Natural killer cell (primary cell): ENCODE measurements at regions not wholly inside any gene's neighbourhood (a gene's known extent, or its start where the extent isn't known, plus 50 kb on each side); places are given as distances from the start of the nearest gene placed in this dataset.
A peak's percentile ranks its signal among the peaks of the same experiment; 100 is the strongest.

Source experiments
- ATAC-seq, 3 donors: fragments of 150-1000 bp in 2 of 3; fragments of 200-7000 bp in 1 of 3; cut with Tn5 transposase; 1 replicate in 1 of 3; 2 replicates in 2 of 3; pipeline ENCODE4 v1.10.0; 2021; ENCODE audit warnings: mild to moderate bottlenecking in 2 of 3, moderate library complexity in 2 of 3
- DNase-seq, 2 donors: peaks; one replicate each; pipeline versions ENCODE4 v3.0.0 to v3.0.0-alpha.2; 2013 to 2021; ENCODE audit warnings: mixed read lengths in 1 of 2
- H3K27ac ChIP-seq: one replicate; pipeline ENCODE4 v1.5.1; 2013; ENCODE audit warnings: mild to moderate bottlenecking, low read length
- H3K27me3 ChIP-seq: one replicate; pipeline ENCODE4 v1.6.1; 2013; ENCODE audit warnings: low read length; ENCODE audit not compliant: control insufficient read depth, insufficient read depth
- H3K36me3 ChIP-seq: one replicate; pipeline ENCODE4 v1.6.1; 2013; ENCODE audit warnings: low read length; ENCODE audit not compliant: control insufficient read depth, insufficient read depth
- H3K4me1 ChIP-seq: one replicate; pipeline ENCODE4 v1.6.1; 2013; ENCODE audit warnings: low read length; ENCODE audit not compliant: control insufficient read depth, insufficient read depth
- H3K4me3 ChIP-seq: one replicate; pipeline ENCODE4 v1.5.1; 2013; ENCODE audit warnings: low read length
- H3K9me3 ChIP-seq: one replicate; pipeline ENCODE4 v1.6.1; 2013; ENCODE audit warnings: low read length; ENCODE audit not compliant: control insufficient read depth, insufficient read depth
- H3K27ac Mint-ChIP-seq, 2 donors: one replicate each; pipeline ENCODE4 v1.8.0; 2022; ENCODE audit warnings: mild to moderate bottlenecking in 2 of 2, mixed read lengths in 2 of 2, moderate library complexity in 1 of 2
- H3K27me3 Mint-ChIP-seq, 2 donors: one replicate each; pipeline ENCODE4 v1.8.0; 2022; ENCODE audit warnings: low read depth in 2 of 2, mixed read lengths in 2 of 2
- H3K36me3 Mint-ChIP-seq: one replicate; pipeline ENCODE4 v1.8.0; 2022; ENCODE audit warnings: mixed read lengths
- H3K4me1 Mint-ChIP-seq, 2 donors: one replicate each; pipeline ENCODE4 v1.8.0; 2022; ENCODE audit warnings: mixed read lengths in 2 of 2
- H3K4me3 Mint-ChIP-seq: one replicate; pipeline ENCODE4 v1.8.0; 2022; ENCODE audit warnings: mild to moderate bottlenecking, moderate library complexity, mixed read lengths
- H3K9me3 Mint-ChIP-seq, 2 donors: one replicate each; pipeline ENCODE4 v1.8.0; 2022; ENCODE audit warnings: mixed read lengths in 2 of 2
- CTCF ChIP-seq: fragments of 200-600 bp; IDR thresholded peaks from one replicate; pipeline ENCODE4 v1.8.0; 2022; ENCODE audit warnings: antibody characterized with exemption
- WGBS: methylation state at CpG from one replicate; pipeline ENCODE4 v1.1.7; 2013; ENCODE audit warnings: missing lambda C conversion rate; ENCODE audit not compliant: insufficient coverage; 5-methylcytosine and 5-hydroxymethylcytosine counted together
- intact Hi-C: fragments of 100-400 bp; cut with micrococcal nuclease; formaldehyde crosslinking; loops from one replicate; pipeline ENCODE4 v1.14.2; 2022

DNA sequence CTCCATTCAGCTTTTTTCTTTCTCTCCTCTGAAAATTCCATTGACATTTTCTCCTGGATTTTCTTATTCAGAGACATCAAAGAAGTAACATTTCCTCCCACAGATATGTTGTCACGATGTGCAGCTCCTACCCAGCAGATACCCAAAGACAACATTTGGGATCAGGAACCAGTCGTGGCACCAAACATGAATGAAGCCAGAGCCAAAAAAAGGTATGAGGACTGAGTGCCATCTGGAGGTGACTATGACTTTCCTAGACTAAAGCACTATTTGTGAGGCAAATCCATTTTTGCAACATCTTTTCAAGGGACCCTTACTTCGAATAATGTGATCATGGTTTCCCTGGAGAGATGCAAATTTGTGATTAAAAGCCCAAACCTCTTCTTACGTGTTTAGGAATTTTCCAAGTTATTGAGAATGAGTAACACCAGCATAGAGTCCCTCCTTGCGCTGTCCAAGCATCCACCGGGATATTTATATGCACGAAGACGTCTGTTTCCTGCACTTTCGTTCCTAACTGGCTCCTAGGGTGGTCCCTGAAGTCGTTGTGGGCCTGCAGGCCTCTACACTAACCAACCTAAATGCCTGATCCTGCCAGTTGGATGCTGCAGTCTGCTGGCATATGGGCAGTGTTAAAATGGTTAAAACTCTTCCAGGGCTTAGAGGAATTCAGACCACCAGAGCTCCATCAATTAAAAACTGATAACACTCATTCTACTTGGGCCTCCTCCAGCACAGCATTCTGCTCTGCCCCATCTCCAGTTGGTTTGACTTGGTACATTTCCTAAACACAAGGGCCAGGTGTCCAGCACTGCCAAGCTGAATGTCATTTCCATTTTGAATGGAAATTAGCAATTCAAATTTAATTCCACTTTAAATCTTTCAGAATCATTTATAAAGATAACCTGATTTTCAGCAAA lies 256.6 kb downstream of the C6orf118 start:
- TF ChIP-seq CTCF, result no peak
- intact Hi-C loops, result no loop called here
- no peak for DNase-seq
- ATAC-seq, result no peak
- Histone ChIP-seq H3K4me1 (no peaks in the 10 kb centered on the region), H3K4me3 (no peak overlapping the region), H3K27ac (no peak overlapping the region), H3K9me3 (peaks cover 9% of the 10 kb centered on the region), H3K36me3 (no peaks in the 10 kb centered on the region), H3K27me3 (no peaks in the 10 kb centered on the region)
- no peaks in the 10 kb centered on the region for H3K27me3 Mint-ChIP-seq
- H3K27ac Mint-ChIP-seq, result no peak overlapping the region
- H3K4me3 Mint-ChIP-seq, result no peak overlapping the region
- WGBS, result 75% methylated on average over 10 of the region's 10 CpGs
- H3K4me1 Mint-ChIP-seq, result no peaks in the 10 kb centered on the region
- peaks cover 14% of the 10 kb centered on the region for H3K36me3 Mint-ChIP-seq
- peaks cover 13 to 21% of the 10 kb centered on the region in 2 donors for H3K9me3 Mint-ChIP-seq

DNA sequence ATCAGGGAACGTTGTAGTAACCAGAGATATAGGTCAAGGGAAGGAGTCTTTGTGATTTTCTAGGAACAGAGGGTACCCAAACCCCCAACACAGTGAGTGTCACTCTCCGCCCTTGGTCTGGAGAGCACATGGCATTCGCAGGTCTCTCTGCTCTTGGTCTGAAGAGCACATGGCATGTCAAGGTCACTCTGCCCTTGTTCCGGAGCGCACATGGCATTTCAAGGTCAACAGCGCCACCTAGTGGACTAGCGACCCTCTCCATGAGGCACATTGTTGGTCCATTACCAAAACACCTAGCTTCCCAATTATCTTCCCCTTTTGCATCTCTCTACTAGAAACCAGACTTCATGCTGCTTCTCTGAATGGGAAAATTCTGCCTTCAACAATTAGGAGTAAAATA lies 260.0 kb downstream of the C6orf118 start:
- Mint-ChIP-seq H3K4me1 (no peaks in the 10 kb centered on the region), H3K9me3 (peaks cover 7 to 25% of the 10 kb centered on the region in 2 donors), H3K27ac (no peak overlapping the region), H3K36me3 (peaks cover 10% of the 10 kb centered on the region), H3K4me3 (no peak overlapping the region), H3K27me3 (no peaks in the 10 kb centered on the region)
- ATAC-seq, result no peak
- Histone ChIP-seq H3K4me3 (no peak overlapping the region), H3K27me3 (no peaks in the 10 kb centered on the region), H3K9me3 (peaks cover 9% of the 10 kb centered on the region), H3K27ac (no peak overlapping the region), H3K36me3 (no peaks in the 10 kb centered on the region), H3K4me1 (no peaks in the 10 kb centered on the region)
- DNase-seq, result peak in 1 of 2 donors; percentile 7
- intact Hi-C loops, result no loop called here
- WGBS, result 43% methylated on average over 6 of the region's 7 CpGs
- no peak for TF ChIP-seq CTCF

- no peaks in the 10 kb centered on the region for H3K36me3 ChIP-seq
- intact Hi-C loops, result no loop called here
- H3K4me1 ChIP-seq, result no peaks in the 10 kb centered on the region
- Mint-ChIP-seq H3K27me3 (no peaks in the 10 kb centered on the region), H3K4me3 (no peak overlapping the region), H3K27ac (no peak overlapping the region), H3K36me3 (peaks cover 10% of the 10 kb centered on the region), H3K4me1 (no peaks in the 10 kb centered on the region), H3K9me3 (peaks cover 10 to 28% of the 10 kb centered on the region in 2 donors)
- no peak for DNase-seq
- no peak overlapping the region for H3K27ac ChIP-seq
- ATAC-seq, result no peak
- no peak overlapping the region for H3K4me3 ChIP-seq
- H3K27me3 ChIP-seq, result no peaks in the 10 kb centered on the region
- no peak for TF ChIP-seq CTCF
- WGBS, result 91% methylated on average over 2 of the region's 2 CpGs
- H3K9me3 ChIP-seq, result peaks cover 9% of the 10 kb centered on the region
Measured at GRCh38 chr6:165047952-165048351, 261.5 kb downstream of the C6orf118 start.
